ENCODE measurements at regions not wholly inside any gene's neighbourhood (a gene's known extent, or its start where the extent isn't known, plus 50 kb on each side); places are given as distances from the start of the nearest gene placed in this dataset.

GRCh38 chr4:171397175-171397574, 416.0 kb upstream of the GALNTL6 start:
- ChIA-PET RAD21 (ENCODE audit: low non-redundant PET in 1 of 2, low total read pairs in 2 of 2, uncharacterized antibody in 2 of 2, unreplicated experiment in 2 of 2) (no interaction called here), POLR2A (no interaction called here), CTCF (no interaction called here)
- Histone ChIP-seq H2AFZ (ENCODE audit: low read depth, low read length, poor library complexity, severe bottlenecking) (no peak overlapping the region), H3K4me1 (ENCODE audit: control insufficient read depth in 1 of 2, insufficient read depth in 2 of 2, low read length in 2 of 2) (no peaks in the 10 kb centered on the region), H3K9me2 (ENCODE audit: insufficient read depth) (no peaks in the 10 kb centered on the region), H3K4me2 (ENCODE audit: low read length) (no peak overlapping the region), H4K20me1 (ENCODE audit: insufficient read depth) (no peaks in the 10 kb centered on the region), H3K9me3 (ENCODE audit: control insufficient read depth in 1 of 2, insufficient read depth in 1 of 2, low read depth in 1 of 2, low read length in 2 of 2) (no peaks in the 10 kb centered on the region), H3K9ac (ENCODE audit: low read length) (no peak overlapping the region), H3K36me3 (ENCODE audit: control insufficient read depth in 1 of 2, insufficient read depth in 2 of 2, low read length in 2 of 2) (no peaks in the 10 kb centered on the region), H3K27ac (ENCODE audit: low read depth, low read length) (no peak overlapping the region), H3K4me3 (replicated peaks in 1 of 2; ENCODE audit: low read depth in 1 of 2, low read length in 2 of 2) (no peak overlapping the region), H3K27me3 (ENCODE audit: insufficient read depth, low read length) (no peaks in the 10 kb centered on the region), H3K79me2 (ENCODE audit: insufficient read depth, low read length) (no peaks in the 10 kb centered on the region)
- BruUV-seq (replicated peaks), result no TSS peak
- no peak for TF ChIP-seq POLR2AphosphoS5 (IDR thresholded peaks at IDR 0.05; ENCODE audit: low read depth, low read length)
- no peak for TF ChIP-seq SP1 (IDR thresholded peaks at IDR 0.05; ENCODE audit: low read depth)
- TF ChIP-seq YY1 (IDR thresholded peaks at IDR 0.05; ENCODE audit: extremely low read depth, insufficient replicate concordance, low read depth, low read length), result no peak
- DNase-seq (ENCODE audit: low read depth, low spot score), result no peak
- intact Hi-C loops (cut with micrococcal nuclease), result no loop called here
- ATAC-seq, result no peak

GRCh38 chr4:171390626-171391025, 422.6 kb upstream of the GALNTL6 start:
- no TSS peak for BruUV-seq (replicated peaks)
- H3K9me2 ChIP-seq (ENCODE audit: insufficient read depth), result no peaks in the 10 kb centered on the region
- no peak overlapping the region for H3K4me3 ChIP-seq (replicated peaks in 1 of 2; ENCODE audit: low read depth in 1 of 2, low read length in 2 of 2)
- H3K9ac ChIP-seq (ENCODE audit: low read length), result no peak overlapping the region
- H3K27ac ChIP-seq (ENCODE audit: low read depth, low read length), result no peak overlapping the region
- no peak overlapping the region for H3K4me2 ChIP-seq (ENCODE audit: low read length)
- no peak for ATAC-seq
- ChIA-PET POLR2A (no interaction called here), CTCF (no interaction called here), RAD21 (ENCODE audit: low non-redundant PET in 1 of 2, low total read pairs in 2 of 2, uncharacterized antibody in 2 of 2, unreplicated experiment in 2 of 2) (no interaction called here)
- no peaks in the 10 kb centered on the region for H3K79me2 ChIP-seq (ENCODE audit: insufficient read depth, low read length)
- H3K4me1 ChIP-seq (ENCODE audit: control insufficient read depth in 1 of 2, insufficient read depth in 2 of 2, low read length in 2 of 2), result no peaks in the 10 kb centered on the region
- intact Hi-C loops (cut with micrococcal nuclease), result no loop called here
- no peak for DNase-seq (ENCODE audit: low read depth, low spot score)
- no peaks in the 10 kb centered on the region for H3K27me3 ChIP-seq (ENCODE audit: insufficient read depth, low read length)
- TF ChIP-seq RAD21 (IDR thresholded peaks at IDR 0.05; ENCODE audit: low read depth) (no peak), EZH2phosphoT487 (IDR thresholded peaks at IDR 0.05; ENCODE audit: borderline replicate concordance) (no peak), FOSL1 (IDR thresholded peaks at IDR 0.05; ENCODE audit: low read depth) (no peak), POLR2AphosphoS5 (IDR thresholded peaks at IDR 0.05; ENCODE audit: low read depth, low read length) (no peak), JUND (IDR thresholded peaks at IDR 0.05) (no peak), MAX (IDR thresholded peaks at IDR 0.05) (no peak), EGR1 (IDR thresholded peaks at IDR 0.05; ENCODE audit: low read depth) (no peak), CEBPB (IDR thresholded peaks at IDR 0.05; ENCODE audit: low read depth) (no peak), SIN3A (IDR thresholded peaks at IDR 0.05; ENCODE audit: low read depth) (no peak), CBX3 (IDR thresholded peaks at IDR 0.05; ENCODE audit: low read depth) (no peak)
- TF ChIP-seq, protein P1, sequence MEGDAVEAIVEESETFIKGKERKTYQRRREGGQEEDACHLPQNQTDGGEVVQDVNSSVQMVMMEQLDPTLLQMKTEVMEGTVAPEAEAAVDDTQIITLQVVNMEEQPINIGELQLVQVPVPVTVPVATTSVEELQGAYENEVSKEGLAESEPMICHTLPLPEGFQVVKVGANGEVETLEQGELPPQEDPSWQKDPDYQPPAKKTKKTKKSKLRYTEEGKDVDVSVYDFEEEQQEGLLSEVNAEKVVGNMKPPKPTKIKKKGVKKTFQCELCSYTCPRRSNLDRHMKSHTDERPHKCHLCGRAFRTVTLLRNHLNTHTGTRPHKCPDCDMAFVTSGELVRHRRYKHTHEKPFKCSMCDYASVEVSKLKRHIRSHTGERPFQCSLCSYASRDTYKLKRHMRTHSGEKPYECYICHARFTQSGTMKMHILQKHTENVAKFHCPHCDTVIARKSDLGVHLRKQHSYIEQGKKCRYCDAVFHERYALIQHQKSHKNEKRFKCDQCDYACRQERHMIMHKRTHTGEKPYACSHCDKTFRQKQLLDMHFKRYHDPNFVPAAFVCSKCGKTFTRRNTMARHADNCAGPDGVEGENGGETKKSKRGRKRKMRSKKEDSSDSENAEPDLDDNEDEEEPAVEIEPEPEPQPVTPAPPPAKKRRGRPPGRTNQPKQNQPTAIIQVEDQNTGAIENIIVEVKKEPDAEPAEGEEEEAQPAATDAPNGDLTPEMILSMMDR (IDR thresholded peaks at IDR 0.05 in 2 of 3, conservative IDR thresholded peaks at IDR 0.05 in 1 of 3; ENCODE audit: borderline replicate concordance in 1 of 3, insufficient read depth in 1 of 3, low read depth in 2 of 3, low read length in 2 of 3), result no peak
- TF ChIP-seq, protein P2, sequence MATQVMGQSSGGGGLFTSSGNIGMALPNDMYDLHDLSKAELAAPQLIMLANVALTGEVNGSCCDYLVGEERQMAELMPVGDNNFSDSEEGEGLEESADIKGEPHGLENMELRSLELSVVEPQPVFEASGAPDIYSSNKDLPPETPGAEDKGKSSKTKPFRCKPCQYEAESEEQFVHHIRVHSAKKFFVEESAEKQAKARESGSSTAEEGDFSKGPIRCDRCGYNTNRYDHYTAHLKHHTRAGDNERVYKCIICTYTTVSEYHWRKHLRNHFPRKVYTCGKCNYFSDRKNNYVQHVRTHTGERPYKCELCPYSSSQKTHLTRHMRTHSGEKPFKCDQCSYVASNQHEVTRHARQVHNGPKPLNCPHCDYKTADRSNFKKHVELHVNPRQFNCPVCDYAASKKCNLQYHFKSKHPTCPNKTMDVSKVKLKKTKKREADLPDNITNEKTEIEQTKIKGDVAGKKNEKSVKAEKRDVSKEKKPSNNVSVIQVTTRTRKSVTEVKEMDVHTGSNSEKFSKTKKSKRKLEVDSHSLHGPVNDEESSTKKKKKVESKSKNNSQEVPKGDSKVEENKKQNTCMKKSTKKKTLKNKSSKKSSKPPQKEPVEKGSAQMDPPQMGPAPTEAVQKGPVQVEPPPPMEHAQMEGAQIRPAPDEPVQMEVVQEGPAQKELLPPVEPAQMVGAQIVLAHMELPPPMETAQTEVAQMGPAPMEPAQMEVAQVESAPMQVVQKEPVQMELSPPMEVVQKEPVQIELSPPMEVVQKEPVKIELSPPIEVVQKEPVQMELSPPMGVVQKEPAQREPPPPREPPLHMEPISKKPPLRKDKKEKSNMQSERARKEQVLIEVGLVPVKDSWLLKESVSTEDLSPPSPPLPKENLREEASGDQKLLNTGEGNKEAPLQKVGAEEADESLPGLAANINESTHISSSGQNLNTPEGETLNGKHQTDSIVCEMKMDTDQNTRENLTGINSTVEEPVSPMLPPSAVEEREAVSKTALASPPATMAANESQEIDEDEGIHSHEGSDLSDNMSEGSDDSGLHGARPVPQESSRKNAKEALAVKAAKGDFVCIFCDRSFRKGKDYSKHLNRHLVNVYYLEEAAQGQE (IDR thresholded peaks at IDR 0.05; ENCODE audit: low read depth), result no peak
- H2AFZ ChIP-seq (ENCODE audit: low read depth, low read length, poor library complexity, severe bottlenecking), result no peak overlapping the region
- H3K9me3 ChIP-seq (ENCODE audit: control insufficient read depth in 1 of 2, insufficient read depth in 1 of 2, low read depth in 1 of 2, low read length in 2 of 2), result no peaks in the 10 kb centered on the region
- no peaks in the 10 kb centered on the region for H3K36me3 ChIP-seq (ENCODE audit: control insufficient read depth in 1 of 2, insufficient read depth in 2 of 2, low read length in 2 of 2)
- H4K20me1 ChIP-seq (ENCODE audit: insufficient read depth), result no peaks in the 10 kb centered on the region
